ENCODE measurements at regions not wholly inside any gene's neighbourhood (a gene's known extent, or its start where the extent isn't known, plus 50 kb on each side); places are given as distances from the start of the nearest gene placed in this dataset.

GRCh38 chr16:64892835-64893785 lies 228.8 kb downstream of the CDH11 start:
- no peak for FAIRE-seq
- no peak for DNase-seq (ENCODE audit: extremely low spot score, insufficient read length, low read depth)

GRCh38 chr16:64889446-64889845 lies 232.4 kb downstream of the CDH11 start:
- no peak for FAIRE-seq
- no peak for DNase-seq (ENCODE audit: extremely low spot score, insufficient read length, low read depth)

- no peak for FAIRE-seq
These were observed 234.2 kb downstream of the CDH11 start for GRCh38 chr16:64887651-64888050.

GRCh38 chr16:64882078-64882784 lies 239.6 kb downstream of the CDH11 start:
- FAIRE-seq (no peak), DNase-seq (ENCODE audit: extremely low spot score, insufficient read length, low read depth) (no peak)

More at GRCh38 chr16:64887651-64888050, 234.2 kb downstream of the CDH11 start:
- no peak for DNase-seq (ENCODE audit: extremely low spot score, insufficient read length, low read depth)

- FAIRE-seq (no peak), DNase-seq (ENCODE audit: extremely low spot score, insufficient read length, low read depth) (no peak)
These were observed 240.9 kb downstream of the CDH11 start for GRCh38 chr16:64880994-64881393.

- no peak for DNase-seq (ENCODE audit: extremely low spot score, insufficient read length, low read depth)
- no peak for FAIRE-seq
These were observed 241.9 kb downstream of the CDH11 start for GRCh38 chr16:64880006-64880405.

GRCh38 chr16:64878940-64879339 lies 242.9 kb downstream of the CDH11 start:
- FAIRE-seq (no peak), DNase-seq (ENCODE audit: extremely low spot score, insufficient read length, low read depth) (no peak)

GRCh38 chr16:64872101-64872500 lies 249.8 kb downstream of the CDH11 start:
- no peak for FAIRE-seq
- DNase-seq (ENCODE audit: extremely low spot score, insufficient read length, low read depth) = no peak

GRCh38 chr16:64870859-64871258 lies 251.0 kb downstream of the CDH11 start:
- FAIRE-seq (no peak), DNase-seq (ENCODE audit: extremely low spot score, insufficient read length, low read depth) (no peak)

GRCh38 chr16:64869781-64870180 lies 252.1 kb downstream of the CDH11 start:
- no peak for FAIRE-seq
- no peak for DNase-seq (ENCODE audit: extremely low spot score, insufficient read length, low read depth)

GRCh38 chr16:64866021-64866420 lies 255.8 kb downstream of the CDH11 start:
- FAIRE-seq (no peak), DNase-seq (ENCODE audit: extremely low spot score, insufficient read length, low read depth) (no peak)

GRCh38 chr16:64865069-64865696 lies 256.7 kb downstream of the CDH11 start:
- no peak for DNase-seq (ENCODE audit: extremely low spot score, insufficient read length, low read depth)
- no peak for FAIRE-seq

- DNase-seq (ENCODE audit: extremely low spot score, insufficient read length, low read depth) (no peak), FAIRE-seq (no peak)
These were observed 257.5 kb downstream of the CDH11 start for GRCh38 chr16:64864232-64864809.

- no peak for FAIRE-seq
- DNase-seq (ENCODE audit: extremely low spot score, insufficient read length, low read depth) = no peak
These were observed 263.8 kb downstream of the CDH11 start for GRCh38 chr16:64858076-64858475.

GRCh38 chr16:64857411-64857810 lies 264.5 kb downstream of the CDH11 start:
- DNase-seq (ENCODE audit: extremely low spot score, insufficient read length, low read depth) (no peak), FAIRE-seq (no peak)

- DNase-seq (ENCODE audit: extremely low spot score, insufficient read length, low read depth) (no peak), FAIRE-seq (no peak)
These were observed 268.3 kb downstream of the CDH11 start for GRCh38 chr16:64853551-64853950.

GRCh38 chr16:64846966-64847365 lies 274.9 kb downstream of the CDH11 start:
- no peak for FAIRE-seq

GRCh38 chr16:64845071-64845470 lies 276.8 kb downstream of the CDH11 start:
- no peak for FAIRE-seq
- DNase-seq (ENCODE audit: extremely low spot score, insufficient read length, low read depth) = no peak

More at GRCh38 chr16:64846966-64847365, 274.9 kb downstream of the CDH11 start:
- DNase-seq (ENCODE audit: extremely low spot score, insufficient read length, low read depth) = no peak

- DNase-seq (ENCODE audit: extremely low spot score, insufficient read length, low read depth) = no peak
These were observed 280.4 kb downstream of the CDH11 start for GRCh38 chr16:64841482-64841881.

GRCh38 chr16:64841071-64841470 lies 280.8 kb downstream of the CDH11 start:
- FAIRE-seq = no peak

More at GRCh38 chr16:64841482-64841881, 280.4 kb downstream of the CDH11 start:
- no peak for FAIRE-seq

More at GRCh38 chr16:64841071-64841470, 280.8 kb downstream of the CDH11 start:
- no peak for DNase-seq (ENCODE audit: extremely low spot score, insufficient read length, low read depth)
